K562 (cell line): ENCODE measurements at regions not wholly inside any gene's neighbourhood (a gene's known extent, or its start where the extent isn't known, plus 50 kb on each side); places are given as distances from the start of the nearest gene placed in this dataset.

ENCODE experiments used
- ATAC-seq: fragments of 200-7000 bp; cut with Tn5 transposase; 3 replicates; pipeline ENCODE4 v1.9.1; 2020; ENCODE audit warnings: moderate library complexity
- BruUV-seq: library from RNA; stranded (reverse); fragments of 400-500 nt; replicated peaks from 2 replicates; lab custom pipeline; 2021; lab: Mats Ljungman, UMichigan
- CTCF ChIA-PET: fragments of 300-600 bp; formaldehyde crosslinking; extraction: SDS; loops from one replicate; lab custom pipeline; 2021; ENCODE audit warnings: low intra/inter-chr PET ratio; lab: Yijun Ruan, JAX
- POLR2A ChIA-PET: fragments of 300-600, 350-650 bp; sonication (Branson Sonifier 250); formaldehyde crosslinking; extraction: SDS; loops from one replicate; lab custom pipeline; 2021; ENCODE audit warnings: antibody characterized with exemption, inconsistent platforms; lab: Yijun Ruan, JAX
- DNase-seq, 4 experiments: peaks; one replicate each; pipeline versions ENCODE4 v3.0.0 to v3.0.0-alpha.2; 2011 to 2018; ENCODE audit warnings: low spot score in 3 of 4, mixed read lengths in 3 of 4; ENCODE audit errors: extremely low read depth in 1 of 4
- FAIRE-seq: peaks from 2 replicates; lab custom pipeline; 2011; peaks lifted over from hg19 to GRCh38; lab: Jason Lieb, UNC
- H2AFZ ChIP-seq: 2 replicates; pipeline ENCODE4 v1.6.0; 2011; ENCODE audit warnings: low read depth, low read length, control low read depth, inconsistent platforms
- H3K27ac ChIP-seq: fragments of 200-600 bp; 3 replicates; pipeline ENCODE4 v1.8.0; 2011; ENCODE audit warnings: low read depth, mild to moderate bottlenecking, control low read depth, inconsistent platforms, low read length, moderate library complexity, mixed read lengths; ENCODE audit errors: extremely low read depth
- H3K27me3 ChIP-seq, 2 experiments: fragments of 300-600 bp in 1 of 2; 2 replicates in 1 of 2; 3 replicates in 1 of 2; pipeline versions ENCODE4 v1.6.0 to v1.8.0; 2011; ENCODE audit warnings: inconsistent platforms in 2 of 2, low read length in 2 of 2, mild to moderate bottlenecking in 1 of 2, mixed read lengths in 1 of 2, moderate library complexity in 1 of 2; ENCODE audit not compliant: control insufficient read depth in 2 of 2, insufficient read depth in 2 of 2
- H3K36me3 ChIP-seq: fragments of 300-600 bp; 3 replicates; pipeline ENCODE4 v1.8.0; 2011; ENCODE audit warnings: mild to moderate bottlenecking, low read length, inconsistent platforms; ENCODE audit not compliant: control insufficient read depth, insufficient read depth
- H3K4me1 ChIP-seq, 2 experiments: fragments of 200-600 bp in 1 of 2; replicated peaks in 1 of 2; 2 replicates in 1 of 2; 3 replicates in 1 of 2; pipeline versions ENCODE4 v1.5.1 to v1.8.0; 2011; ENCODE audit warnings: inconsistent platforms in 2 of 2, low read length in 2 of 2, mild to moderate bottlenecking in 1 of 2, mixed read lengths in 1 of 2, moderate library complexity in 1 of 2; ENCODE audit not compliant: control insufficient read depth in 2 of 2, insufficient read depth in 2 of 2
- H3K4me2 ChIP-seq: 2 replicates; pipeline ENCODE4 v1.6.1; 2011; ENCODE audit warnings: low read length, control low read depth, inconsistent platforms, mixed read lengths; ENCODE audit not compliant: insufficient read depth
- H3K4me3 ChIP-seq: fragments of 200-600 bp; sonication (generic), shearing (Covaris generic); 2 replicates; pipeline ENCODE4 v1.5.1; 2016; ENCODE audit warnings: control low read depth, inconsistent platforms
- H3K79me2 ChIP-seq: fragments of 200-600 bp; 3 replicates; pipeline ENCODE4 v1.8.0; 2011; ENCODE audit warnings: low read length, inconsistent platforms; ENCODE audit not compliant: control insufficient read depth, insufficient read depth
- H3K9ac ChIP-seq, 2 experiments: 2 replicates each; pipeline versions ENCODE4 v1.6.0 to v1.6.1; 2011; ENCODE audit warnings: low read depth in 2 of 2, low read length in 2 of 2, control low read depth in 1 of 2, inconsistent platforms in 1 of 2, mild to moderate bottlenecking in 1 of 2, mixed read lengths in 1 of 2; ENCODE audit not compliant: insufficient read depth in 1 of 2
- H3K9me1 ChIP-seq: one replicate; pipeline ENCODE4 v1.6.0; 2011; ENCODE audit warnings: inconsistent platforms, mild to moderate bottlenecking, low read length, moderate library complexity; ENCODE audit not compliant: control insufficient read depth, insufficient read depth
- H3K9me3 ChIP-seq: replicated peaks from 2 replicates; pipeline ENCODE4 v1.5.1; 2011; ENCODE audit warnings: low read depth, low read length, inconsistent platforms; ENCODE audit not compliant: control insufficient read depth, insufficient read depth
- H4K20me1 ChIP-seq: replicated peaks from 2 replicates; pipeline ENCODE4 v1.6.1; 2011; ENCODE audit warnings: low read length, inconsistent platforms, mixed read lengths; ENCODE audit not compliant: control insufficient read depth, insufficient read depth
- CBX5 ChIP-seq: IDR thresholded peaks from 2 replicates; pipeline ENCODE4 v1.6.1; 2014; ENCODE audit warnings: low read depth, borderline replicate concordance
- CHD4 ChIP-seq: fragments of 200-600 bp; sonication (generic); IDR thresholded peaks from 3 replicates; pipeline ENCODE4 v1.6.1; 2012; ENCODE audit warnings: low read depth, mild to moderate bottlenecking, mixed read lengths, low read length, inconsistent platforms; ENCODE audit not compliant: insufficient read depth, insufficient replicate concordance, poor library complexity, severe bottlenecking
- ETV1 ChIP-seq: fragments of 450-650 bp; conservative IDR thresholded peaks from 2 replicates; pipeline ENCODE4 v1.6.1; 2016; ENCODE audit warnings: missing genetic modification characterization, control low read depth, low read depth, missing compliant biosample characterization
- HIVEP1 ChIP-seq: fragments of 250-450 bp; sonication (Bioruptor Pico); IDR thresholded peaks from 2 replicates; pipeline ENCODE4 v1.4.0; 2020; ENCODE audit warnings: mild to moderate bottlenecking
- HNRNPK ChIP-seq: fragments of 200-400 bp; formaldehyde crosslinking; IDR thresholded peaks from one replicate; pipeline ENCODE4 v1.6.1; 2018; ENCODE audit warnings: mild to moderate bottlenecking, low read depth, low read length; ENCODE audit not compliant: poor library complexity, severe bottlenecking
- JUND ChIP-seq, 2 experiments: IDR thresholded peaks; 2 replicates in 1 of 2; 3 replicates in 1 of 2; pipeline ENCODE4 v1.6.1; 2011; ENCODE audit warnings: borderline replicate concordance in 2 of 2, low read depth in 2 of 2, low read length in 2 of 2, improper control_type of control experiment in 1 of 2, missing biosample characterization in 1 of 2, missing genetic modification characterization in 1 of 2, missing genetic modification reagents in 1 of 2
- POLR3G ChIP-seq: IDR thresholded peaks from 2 replicates; pipeline ENCODE4 v1.6.1; 2011; ENCODE audit not compliant: insufficient read length, insufficient replicate concordance; ENCODE audit errors: extremely low read depth
- RBM15 ChIP-seq: fragments of 200-400 bp; formaldehyde crosslinking; IDR thresholded peaks from 2 replicates; pipeline ENCODE4 v1.6.1; 2018; ENCODE audit warnings: mild to moderate bottlenecking, low read length, moderate library complexity; ENCODE audit not compliant: insufficient read depth
- TBL1XR1 ChIP-seq, 2 experiments: IDR thresholded peaks; 2 replicates each; pipeline ENCODE4 v1.6.1; 2012; ENCODE audit warnings: improper control_type of control experiment in 2 of 2, low read length in 2 of 2, mild to moderate bottlenecking in 1 of 2
- TCFL5 ChIP-seq: fragments of 250-450 bp; sonication (Bioruptor Pico); conservative IDR thresholded peaks from 2 replicates; pipeline ENCODE4 v1.6.1; 2021; ENCODE audit warnings: mild to moderate bottlenecking, moderate library complexity, matching md5 sums
- ZNF165 ChIP-seq: fragments of 250-450 bp; sonication (Bioruptor Pico); IDR thresholded peaks from 2 replicates; pipeline ENCODE4 v1.4.0; 2020; ENCODE audit warnings: borderline replicate concordance
- ZNF277 ChIP-seq: fragments of 250-450 bp; sonication (Bioruptor Pico); IDR thresholded peaks from 2 replicates; pipeline ENCODE4 v1.8.0; 2022; ENCODE audit warnings: inconsistent platforms, mild to moderate bottlenecking, moderate library complexity, borderline replicate concordance
- WGBS: fragments of 100-300 bp; shearing (Covaris generic); methylation state at CpG from one replicate; pipeline ENCODE4 v1.1.6; 2016; ENCODE audit warnings: low coverage, mixed read lengths; ENCODE audit not compliant: insufficient coverage; ENCODE audit errors: missing lambda C conversion rate; 5-methylcytosine and 5-hydroxymethylcytosine counted together
- in situ Hi-C: fragments of 300-500 bp; cut with MboI; formaldehyde crosslinking; loops from 4 replicates; pipeline ENCODE4 v1.15.0; 2018; ENCODE audit warnings: inconsistent platforms, mixed read lengths
- intact Hi-C: fragments of 100-400 bp; cut with micrococcal nuclease; formaldehyde crosslinking; loops from 2 replicates; pipeline ENCODE4 v1.14.2; 2022
- TF ChIP-seq, protein P1 (sequence below), 2 experiments: IDR thresholded peaks; 2 replicates each; pipeline ENCODE4 v1.6.1; 2011; ENCODE audit warnings: borderline replicate concordance in 1 of 2, control low read depth in 1 of 2, low read depth in 1 of 2, low read length in 1 of 2, mild to moderate bottlenecking in 1 of 2, mixed read lengths in 1 of 2, moderate library complexity in 1 of 2; ENCODE audit not compliant: insufficient read depth in 1 of 2, insufficient read length in 1 of 2, poor library complexity in 1 of 2, severe bottlenecking in 1 of 2; ENCODE audit errors: extremely low read depth in 1 of 2
- TF ChIP-seq, protein P2 (sequence below): conservative IDR thresholded peaks from 2 replicates; pipeline ENCODE4 v1.6.1; 2011; ENCODE audit warnings: low read depth, mild to moderate bottlenecking, low read length; ENCODE audit not compliant: control insufficient read depth

DNA sequence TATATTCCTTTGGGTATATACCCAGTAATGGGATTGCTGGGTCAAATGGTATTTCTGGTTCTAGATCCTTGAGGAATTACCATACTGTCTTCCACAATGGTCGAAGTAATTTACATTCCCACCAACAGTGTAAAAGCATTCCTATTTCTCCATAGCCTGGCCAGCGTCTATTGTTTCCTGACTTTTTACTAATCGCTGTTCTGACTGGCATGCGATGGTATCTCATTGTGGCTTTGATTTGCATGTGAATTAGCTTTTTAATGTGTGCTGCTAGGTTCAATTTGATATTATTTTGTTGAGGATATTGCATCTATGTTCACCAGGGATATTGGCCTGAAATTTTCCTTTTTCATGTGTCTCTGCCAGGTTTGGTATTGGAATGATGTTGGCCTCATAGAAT is 67.4 kb upstream of the VRK2 start:
- ChIA-PET CTCF (no interaction called here), POLR2A (no interaction called here)
- ATAC-seq: no peak
- Histone ChIP-seq H3K4me2 (no peak overlapping the region), H3K9me1 (no peaks in the 10 kb centered on the region), H3K27me3 (no peaks in the 10 kb centered on the region), H3K27ac (no peak overlapping the region), H3K4me3 (no peak overlapping the region), H4K20me1 (no peaks in the 10 kb centered on the region), H3K9ac (no peak overlapping the region), H3K4me1 (no peaks in the 10 kb centered on the region), H3K36me3 (no peaks in the 10 kb centered on the region), H3K79me2 (no peaks in the 10 kb centered on the region), H2AFZ (no peak overlapping the region), H3K9me3 (no peaks in the 10 kb centered on the region)
- TF ChIP-seq ZNF165 (no peak), RBM15 (no peak), POLR3G (no peak), HIVEP1 (CRISPR knock-in tag) (no peak), CHD4 (no peak), ETV1 (tag) (no peak), CBX5 (no peak), HNRNPK (no peak), ZNF277 (CRISPR knock-in tag) (no peak), TBL1XR1 (IDR thresholded peaks at IDR 0.05; ENCODE audit: low read length in 2 of 2) (no peak), TCFL5 (CRISPR knock-in tag) (no peak), JUND (IDR thresholded peaks at IDR 0.05; ENCODE audit: borderline replicate concordance, low read depth, low read length) (no peak), JUND (tag; IDR thresholded peaks at IDR 0.05; ENCODE audit: borderline replicate concordance, low read depth, low read length) (no peak)
- TF ChIP-seq, protein P1, sequence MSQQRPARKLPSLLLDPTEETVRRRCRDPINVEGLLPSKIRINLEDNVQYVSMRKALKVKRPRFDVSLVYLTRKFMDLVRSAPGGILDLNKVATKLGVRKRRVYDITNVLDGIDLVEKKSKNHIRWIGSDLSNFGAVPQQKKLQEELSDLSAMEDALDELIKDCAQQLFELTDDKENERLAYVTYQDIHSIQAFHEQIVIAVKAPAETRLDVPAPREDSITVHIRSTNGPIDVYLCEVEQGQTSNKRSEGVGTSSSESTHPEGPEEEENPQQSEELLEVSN (IDR thresholded peaks at IDR 0.05; ENCODE audit: borderline replicate concordance in 1 of 2, extremely low read depth in 1 of 2, insufficient read depth in 1 of 2, insufficient read length in 1 of 2, low read depth in 1 of 2, low read length in 1 of 2, poor library complexity in 1 of 2, severe bottlenecking in 1 of 2): no peak
- TF ChIP-seq, protein P2, sequence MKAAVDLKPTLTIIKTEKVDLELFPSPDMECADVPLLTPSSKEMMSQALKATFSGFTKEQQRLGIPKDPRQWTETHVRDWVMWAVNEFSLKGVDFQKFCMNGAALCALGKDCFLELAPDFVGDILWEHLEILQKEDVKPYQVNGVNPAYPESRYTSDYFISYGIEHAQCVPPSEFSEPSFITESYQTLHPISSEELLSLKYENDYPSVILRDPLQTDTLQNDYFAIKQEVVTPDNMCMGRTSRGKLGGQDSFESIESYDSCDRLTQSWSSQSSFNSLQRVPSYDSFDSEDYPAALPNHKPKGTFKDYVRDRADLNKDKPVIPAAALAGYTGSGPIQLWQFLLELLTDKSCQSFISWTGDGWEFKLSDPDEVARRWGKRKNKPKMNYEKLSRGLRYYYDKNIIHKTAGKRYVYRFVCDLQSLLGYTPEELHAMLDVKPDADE: no peak
- intact Hi-C loops: no loop called here
- DNase-seq: no peak
- FAIRE-seq: no peak
- 17% methylated on average over 4 of the region's 4 CpGs for WGBS
- in situ Hi-C loops: no loop called here
- BruUV-seq: no TSS peak
